Neural cell (in vitro differentiated cells): ENCODE measurements at regions not wholly inside any gene's neighbourhood (a gene's known extent, or its start where the extent isn't known, plus 50 kb on each side); places are given as distances from the start of the nearest gene placed in this dataset.

Experiments used
- CTCF ChIP-seq: fragments of 450-650 bp; IDR thresholded peaks from 2 replicates; pipeline ENCODE4 v1.5.1; 2014; ENCODE audit warnings: antibody characterized with exemption, mild to moderate bottlenecking, moderate library complexity; ENCODE audit not compliant: poor library complexity, severe bottlenecking
- EZH2 ChIP-seq: fragments of 200-600, 300-800 bp; shearing (Covaris generic), sonication (generic); IDR thresholded peaks from 2 replicates; pipeline ENCODE4 v1.6.1; 2014; ENCODE audit warnings: antibody characterized with exemption, low read length, borderline replicate concordance, mild to moderate bottlenecking; ENCODE audit not compliant: insufficient read depth, poor library complexity, severe bottlenecking

GRCh38 chr10:133035952-133036351 is 51.8 kb upstream of the ADGRA1 start:
- TF ChIP-seq CTCF, result no peak
- TF ChIP-seq EZH2, result no peak
